HUES6 (cell line): ENCODE measurements at regions not wholly inside any gene's neighbourhood (a gene's known extent, or its start where the extent isn't known, plus 50 kb on each side); places are given as distances from the start of the nearest gene placed in this dataset.
"Not testable (repeated sequence)": the region's sequence is repeated elsewhere in the genome, so short reads cannot be mapped to it uniquely, and the experiment has no call there.

Experiments
- H3K27ac ChIP-seq: 2 replicates; pipeline ENCODE4 v1.7.0; 2013; ENCODE audit warnings: low read depth, mild to moderate bottlenecking, low read length, inconsistent platforms
- H3K27me3 ChIP-seq: 2 replicates; pipeline ENCODE4 v1.6.1; 2013; ENCODE audit warnings: low read length; ENCODE audit not compliant: control insufficient read depth, insufficient read depth
- H3K36me3 ChIP-seq: 2 replicates; pipeline ENCODE4 v1.6.1; 2013; ENCODE audit warnings: low read length; ENCODE audit not compliant: control insufficient read depth, insufficient read depth
- H3K4me1 ChIP-seq: 2 replicates; pipeline ENCODE4 v1.6.1; 2013; ENCODE audit warnings: low read length; ENCODE audit not compliant: control insufficient read depth, insufficient read depth
- H3K4me3 ChIP-seq: 2 replicates; pipeline ENCODE4 v1.5.1; 2013; ENCODE audit warnings: low read depth, low read length
- H3K9ac ChIP-seq: one replicate; pipeline ENCODE4 v1.6.1; 2013; ENCODE audit warnings: mild to moderate bottlenecking, low read length
- H3K9me3 ChIP-seq: 2 replicates; pipeline ENCODE4 v1.6.1; 2013; ENCODE audit warnings: low read depth, low read length; ENCODE audit not compliant: control insufficient read depth, insufficient read depth

DNA sequence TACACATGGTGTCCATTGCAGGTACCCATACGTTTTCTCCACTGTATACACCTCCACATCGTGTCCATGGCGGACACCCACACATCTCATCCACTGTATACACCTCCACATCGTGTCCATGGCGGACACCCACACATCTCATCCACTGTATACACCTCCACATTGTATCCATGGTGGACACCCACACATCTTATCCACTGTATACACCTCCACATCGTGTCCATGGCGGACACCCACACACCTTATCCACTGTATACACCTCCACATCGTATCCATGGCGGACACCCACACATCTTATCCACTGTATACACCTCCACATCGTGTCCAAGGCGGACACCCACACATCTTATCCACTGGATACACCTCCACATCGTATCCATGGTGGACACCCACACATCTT is 50.4 kb upstream of the TTC34 start:
- not testable (repeated sequence) for H3K9ac ChIP-seq, H3K4me3 ChIP-seq, H3K9me3 ChIP-seq, H3K27ac ChIP-seq, H3K4me1 ChIP-seq, H3K36me3 ChIP-seq
- H3K27me3 ChIP-seq, result peaks cover 12% of the 10 kb centered on the region

DNA sequence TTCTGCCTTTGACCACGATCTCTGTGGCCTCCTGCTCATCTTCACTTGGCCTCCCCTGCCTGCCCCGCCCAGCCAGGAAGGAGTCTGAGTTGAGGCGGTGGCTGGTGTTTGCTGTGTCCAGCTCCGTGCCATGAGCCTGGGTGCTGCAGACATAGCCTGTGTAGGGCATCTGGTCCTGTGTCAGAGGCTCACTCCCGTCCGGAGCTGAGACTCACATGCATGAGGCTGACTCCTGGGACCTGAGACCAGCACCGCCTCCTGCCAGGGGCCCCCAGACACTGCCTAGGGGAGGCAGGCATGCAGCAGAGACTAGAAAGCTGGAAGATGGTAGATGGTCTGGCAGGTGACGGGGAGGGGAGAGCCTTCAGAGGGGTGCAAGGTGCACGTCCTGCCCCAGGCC is 52.2 kb upstream of the TTC34 start:
- Histone ChIP-seq H3K36me3 (no peaks in the 10 kb centered on the region), H3K27ac (no peak overlapping the region), H3K9ac (no peak overlapping the region), H3K9me3 (no peaks in the 10 kb centered on the region; the same call in 1 of the 2 replicates), H3K4me1 (no peaks in the 10 kb centered on the region), H3K27me3 (peaks cover 12% of the 10 kb centered on the region), H3K4me3 (no peak overlapping the region)

DNA sequence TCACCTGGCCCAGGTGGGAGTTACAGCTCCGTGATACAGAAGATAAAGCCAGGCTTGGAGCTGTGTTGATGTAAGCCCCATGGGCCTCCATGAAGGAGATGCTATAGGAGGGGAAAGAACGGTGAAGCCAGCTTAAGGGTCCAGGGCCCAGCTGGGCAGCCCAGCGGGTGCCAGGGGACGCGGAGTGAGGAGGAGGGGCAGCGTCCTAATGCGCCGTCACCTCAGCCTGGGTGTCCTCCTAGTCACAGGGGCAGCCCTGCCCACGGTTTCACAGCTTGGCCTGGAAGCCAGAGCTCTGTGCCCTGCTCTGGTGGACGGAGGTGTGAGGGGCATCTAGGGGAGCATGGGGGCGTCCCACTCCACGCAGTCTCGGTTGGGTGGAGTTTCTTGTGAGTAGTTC is 52.7 kb upstream of the TTC34 start:
- no peak overlapping the region for H3K27ac ChIP-seq

GRCh38 chr1:2854611-2855010 is 53.1 kb upstream of the TTC34 start:
- Histone ChIP-seq H3K4me1 (no peaks in the 10 kb centered on the region), H3K36me3 (no peaks in the 10 kb centered on the region), H3K9ac (no peak overlapping the region), H3K27ac (no peak overlapping the region), H3K27me3 (peaks cover 12% of the 10 kb centered on the region), H3K9me3 (no peaks in the 10 kb centered on the region; the same call in 1 of the 2 replicates), H3K4me3 (no peak overlapping the region)

More for the DNA sequence above, 52.7 kb upstream of the TTC34 start:
- Histone ChIP-seq H3K9me3 (no peaks in the 10 kb centered on the region; the same call in 1 of the 2 replicates), H3K4me3 (no peak overlapping the region), H3K27me3 (peaks cover 12% of the 10 kb centered on the region), H3K9ac (no peak overlapping the region), H3K4me1 (no peaks in the 10 kb centered on the region), H3K36me3 (no peaks in the 10 kb centered on the region)

DNA sequence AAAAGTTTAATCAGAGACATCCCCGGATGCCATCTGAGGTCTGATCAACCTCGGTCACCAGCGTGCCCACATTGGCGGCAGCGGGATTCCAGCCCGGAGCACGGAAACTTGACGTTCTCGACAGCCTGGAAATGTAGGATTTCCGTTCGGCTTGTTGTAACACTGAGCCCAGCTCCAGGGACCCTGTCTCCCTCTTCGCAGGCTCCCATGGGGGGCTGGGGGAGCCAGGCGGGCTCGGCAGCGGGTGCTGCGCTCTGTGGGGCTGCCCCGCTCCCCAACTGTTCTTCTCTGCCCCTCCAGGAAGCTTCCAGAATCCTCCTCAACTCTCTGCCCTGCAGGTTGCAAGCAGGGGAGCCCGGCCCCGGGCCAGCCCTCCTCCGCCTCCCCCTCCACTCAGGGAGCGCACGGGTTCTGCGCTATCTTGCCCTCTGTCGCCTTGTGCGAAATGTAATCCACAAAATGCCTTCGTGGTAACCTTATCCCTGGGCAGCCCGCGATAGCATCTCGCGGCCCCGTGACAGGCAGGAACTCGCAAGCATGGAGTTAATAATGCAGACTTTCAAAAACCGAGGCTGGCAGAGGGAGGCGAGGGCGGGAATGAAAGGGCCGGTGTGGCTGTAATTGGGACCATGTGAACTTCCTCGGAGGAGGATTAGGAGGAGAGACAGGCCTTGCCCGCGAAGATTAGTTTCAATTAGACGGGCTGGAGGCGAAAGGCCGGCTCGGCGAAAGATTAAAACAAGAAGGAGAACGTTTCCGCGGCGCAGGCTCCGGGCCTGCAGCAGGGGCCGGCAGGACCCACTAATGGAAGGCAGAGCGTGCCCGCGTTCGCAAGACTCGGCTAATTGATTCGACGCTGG is 53.9 kb upstream of the TTC34 start:
- Histone ChIP-seq H3K9me3 (no peaks in the 10 kb centered on the region; the same call in 1 of the 2 replicates), H3K27ac (no peak overlapping the region), H3K9ac (no peak overlapping the region), H3K27me3 (peaks cover 7% of the 10 kb centered on the region), H3K36me3 (no peaks in the 10 kb centered on the region), H3K4me3 (no peak overlapping the region), H3K4me1 (no peaks in the 10 kb centered on the region)

DNA sequence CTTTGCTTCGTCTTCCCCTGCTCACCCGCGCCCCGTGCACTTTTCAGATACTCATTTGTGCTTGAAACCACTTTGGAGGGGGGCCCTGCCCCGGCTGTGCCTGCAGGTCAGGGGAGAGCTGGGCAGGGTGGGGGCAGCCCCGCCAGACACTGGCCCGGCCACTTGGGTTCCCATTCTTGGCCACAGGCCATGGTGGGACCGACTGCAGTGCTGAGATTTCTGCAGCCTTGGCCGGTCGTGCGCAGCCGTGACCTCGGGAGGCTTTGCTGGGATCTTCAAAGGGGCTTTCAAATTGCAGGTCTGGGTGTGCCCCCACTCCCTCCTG is 54.5 kb upstream of the TTC34 start:
- no peaks in the 10 kb centered on the region; the same call in 1 of the 2 replicates for H3K9me3 ChIP-seq
- no peak overlapping the region for H3K4me3 ChIP-seq
- H3K36me3 ChIP-seq, result no peaks in the 10 kb centered on the region
- H3K27me3 ChIP-seq, result peaks cover 5% of the 10 kb centered on the region; the same call in 1 of the 2 replicates
- H3K27ac ChIP-seq, result no peak overlapping the region
- no peaks in the 10 kb centered on the region for H3K4me1 ChIP-seq
- H3K9ac ChIP-seq, result no peak overlapping the region

- Histone ChIP-seq H3K9me3 (no peaks in the 10 kb centered on the region; the same call in 1 of the 2 replicates), H3K4me1 (no peaks in the 10 kb centered on the region), H3K27me3 (peaks cover 2% of the 10 kb centered on the region; the same call in 1 of the 2 replicates), H3K9ac (no peak overlapping the region), H3K36me3 (no peaks in the 10 kb centered on the region), H3K27ac (no peak overlapping the region), H3K4me3 (no peak overlapping the region)
Observed at GRCh38 chr1:2856676-2857375, 55.3 kb upstream of the TTC34 start.

- no peaks in the 10 kb centered on the region for H3K4me1 ChIP-seq
- peaks cover 2% of the 10 kb centered on the region; the same call in 1 of the 2 replicates for H3K27me3 ChIP-seq
- no peak overlapping the region for H3K4me3 ChIP-seq
- H3K9ac ChIP-seq, result no peak overlapping the region
- no peaks in the 10 kb centered on the region for H3K36me3 ChIP-seq
- no peaks in the 10 kb centered on the region; the same call in 1 of the 2 replicates for H3K9me3 ChIP-seq
- H3K27ac ChIP-seq, result no peak overlapping the region
Observed at GRCh38 chr1:2857521-2857920, 56.0 kb upstream of the TTC34 start.

DNA sequence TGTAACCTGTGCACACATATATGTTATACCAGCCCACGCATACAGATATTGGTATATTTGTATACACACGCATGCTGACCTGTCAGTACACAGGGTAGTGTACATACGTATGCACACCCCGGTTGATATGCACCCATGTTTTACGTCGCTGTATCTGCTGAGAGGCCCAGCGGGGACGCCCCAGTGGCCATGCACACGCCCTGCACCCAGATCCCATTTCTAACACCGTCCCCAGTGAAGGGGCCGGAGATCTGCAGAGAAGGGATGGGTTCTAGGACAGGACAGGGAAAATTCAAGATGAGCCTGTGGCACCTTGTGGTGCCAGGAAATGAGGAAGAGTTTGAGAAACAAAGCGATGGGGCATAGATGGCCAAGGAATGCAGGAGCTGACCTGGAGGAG is 57.2 kb upstream of the TTC34 start:
- Histone ChIP-seq H3K4me3 (no peak overlapping the region), H3K36me3 (no peaks in the 10 kb centered on the region), H3K27ac (no peak overlapping the region), H3K27me3 (no peaks in the 10 kb centered on the region; the same call in 1 of the 2 replicates), H3K9me3 (no peaks in the 10 kb centered on the region; the same call in 1 of the 2 replicates), H3K4me1 (no peaks in the 10 kb centered on the region), H3K9ac (no peak overlapping the region)

GRCh38 chr1:2859219-2859880 is 57.9 kb upstream of the TTC34 start:
- Histone ChIP-seq H3K36me3 (no peaks in the 10 kb centered on the region), H3K27me3 (no peaks in the 10 kb centered on the region; the same call in 1 of the 2 replicates), H3K9ac (no peak overlapping the region), H3K4me3 (no peak overlapping the region), H3K27ac (no peak overlapping the region), H3K4me1 (no peaks in the 10 kb centered on the region), H3K9me3 (no peaks in the 10 kb centered on the region; the same call in 1 of the 2 replicates)
